Spleen (tissue), 11 donors: ENCODE measurements at regions not wholly inside any gene's neighbourhood (a gene's known extent, or its start where the extent isn't known, plus 50 kb on each side); places are given as distances from the start of the nearest gene placed in this dataset.

Source experiments
- DNase-seq: peaks from one replicate; pipeline ENCODE4 v3.0.0-alpha.2; 2020
- H3K27ac ChIP-seq, 8 donors: fragments of 200-600 bp; sonication (generic) in 7 of 8; 1 replicate in 4 of 8; 2 replicates in 4 of 8; pipeline versions ENCODE4 v1.5.0 to v1.8.0; 2016 to 2021; ENCODE audit warnings: inconsistent platforms in 4 of 8, mild to moderate bottlenecking in 4 of 8, moderate library complexity in 1 of 8
- H3K27me3 ChIP-seq, 7 donors: fragments of 200-600 bp; sonication (generic) in 6 of 7; replicated peaks in 1 of 7; 1 replicate in 4 of 7; 2 replicates in 3 of 7; pipeline versions ENCODE4 v1.5.0 to v1.8.0; 2016 to 2021; ENCODE audit warnings: inconsistent platforms in 3 of 7, mild to moderate bottlenecking in 1 of 7
- H3K36me3 ChIP-seq, 6 donors: fragments of 200-600 bp; sonication (generic) in 5 of 6; 1 replicate in 4 of 6; 2 replicates in 2 of 6; pipeline versions ENCODE4 v1.5.0 to v1.8.0; 2016 to 2021; ENCODE audit warnings: inconsistent platforms in 2 of 6
- H3K4me1 ChIP-seq, 6 donors: fragments of 200-600 bp; sonication (generic) in 5 of 6; 1 replicate in 3 of 6; 2 replicates in 3 of 6; pipeline versions ENCODE4 v1.5.0 to v1.8.0; 2016 to 2021; ENCODE audit warnings: inconsistent platforms in 3 of 6
- H3K4me3 ChIP-seq, 8 donors: fragments of 200-600 bp; sonication (generic) in 7 of 8; 1 replicate in 4 of 8; 2 replicates in 4 of 8; pipeline versions ENCODE4 v1.5.0 to v1.8.0; 2016 to 2021; ENCODE audit warnings: inconsistent platforms in 4 of 8, mild to moderate bottlenecking in 4 of 8, moderate library complexity in 2 of 8
- H3K9me3 ChIP-seq, 8 donors: fragments of 200-600 bp; sonication (generic) in 7 of 8; 1 replicate in 4 of 8; 2 replicates in 4 of 8; pipeline versions ENCODE4 v1.5.0 to v1.8.0; 2016 to 2021; ENCODE audit warnings: inconsistent platforms in 4 of 8
- CTCF ChIP-seq, 11 experiments: fragments of 200-600 bp in 7 of 11; fragments of 450-650 bp in 4 of 11; sonication (generic) in 4 of 11; IDR thresholded peaks in 8 of 11; conservative IDR thresholded peaks in 3 of 11; 1 replicate in 7 of 11; 2 replicates in 4 of 11; pipeline versions ENCODE4 v1.4.0 to v1.8.0; 2016 to 2021; ENCODE audit warnings: antibody characterized with exemption in 11 of 11, inconsistent platforms in 4 of 11, mild to moderate bottlenecking in 1 of 11
- POLR2A ChIP-seq, 3 donors: fragments of 450-650 bp; IDR thresholded peaks; one replicate each; pipeline ENCODE4 v1.5.1; 2017; ENCODE audit warnings: antibody characterized with exemption in 3 of 3, mild to moderate bottlenecking in 1 of 3
- POLR2AphosphoS5 ChIP-seq, 3 donors: sonication (generic); formaldehyde crosslinking; IDR thresholded peaks; one replicate each; pipeline ENCODE4 v1.5.1; 2017; ENCODE audit warnings: antibody characterized with exemption in 3 of 3
- WGBS, 5 donors: extraction: QIAGEN DNeasy Blood & Tissue Kit in 3 of 5; methylation state at CpG; one replicate each; pipeline versions ENCODE4 v1.1.5 to v1.1.7; 2013 to 2018; 5-methylcytosine and 5-hydroxymethylcytosine counted together
- intact Hi-C: fragments of 100-400 bp; cut with DNase I; formaldehyde crosslinking; loops from one replicate; pipeline ENCODE4 v1.15.0; 2023; ENCODE audit warnings: low total_unique reads
- donor health status: healthy with polysubstance abuse.
- donor health status: DM: no; HTN: no; CAD: no; lungs with moderate emphysema.
- donor health status: DM: no; HTN: no; CAD: no.
- donor health status: Bipolar disorder and iron deficiency.
- donor health status: healthy.
- donor health status: DM: no; HTN: no; CAD: no.
- donor health status: DM: yes; HTN: yes; CAD: no.

DNA sequence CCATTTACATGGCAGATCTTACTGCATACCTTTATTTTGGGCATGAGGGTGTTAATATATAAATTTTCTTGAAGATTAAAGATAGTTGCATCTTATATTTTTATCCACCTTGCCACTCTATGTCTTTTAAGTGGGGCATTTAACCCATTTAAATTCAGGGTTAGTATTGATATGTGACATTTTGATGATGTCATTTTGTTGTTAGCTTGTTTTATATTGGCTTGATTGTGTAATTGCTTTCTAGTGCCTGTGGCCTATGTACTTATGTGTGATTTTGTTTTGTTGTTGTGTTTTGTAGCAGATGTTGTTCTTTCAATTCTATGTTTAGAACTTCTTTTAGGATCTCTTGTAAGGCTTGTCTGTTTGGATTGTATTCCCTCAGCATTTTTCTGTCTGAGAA, 939.9 kb upstream of the CDH9 start:
- TF ChIP-seq POLR2AphosphoS5 (IDR thresholded peaks at IDR 0.05) (no peak), CTCF (IDR thresholded peaks at IDR 0.05 in 8 of 11, conservative IDR thresholded peaks at IDR 0.05 in 3 of 11) (no peak), POLR2A (IDR thresholded peaks at IDR 0.05) (no peak)
- no peaks in the 10 kb centered on the region for H3K27me3 ChIP-seq
- intact Hi-C loops, result no loop called here
- no peak overlapping the region for H3K4me3 ChIP-seq
- no peak for DNase-seq
- H3K36me3 ChIP-seq, result no peaks in the 10 kb centered on the region
- no peaks in the 10 kb centered on the region for H3K4me1 ChIP-seq
- H3K27ac ChIP-seq, result no peak overlapping the region
- H3K9me3 ChIP-seq, result peaks cover 0 to 40% (median 18%) of the 10 kb centered on the region in 8 donors

DNA sequence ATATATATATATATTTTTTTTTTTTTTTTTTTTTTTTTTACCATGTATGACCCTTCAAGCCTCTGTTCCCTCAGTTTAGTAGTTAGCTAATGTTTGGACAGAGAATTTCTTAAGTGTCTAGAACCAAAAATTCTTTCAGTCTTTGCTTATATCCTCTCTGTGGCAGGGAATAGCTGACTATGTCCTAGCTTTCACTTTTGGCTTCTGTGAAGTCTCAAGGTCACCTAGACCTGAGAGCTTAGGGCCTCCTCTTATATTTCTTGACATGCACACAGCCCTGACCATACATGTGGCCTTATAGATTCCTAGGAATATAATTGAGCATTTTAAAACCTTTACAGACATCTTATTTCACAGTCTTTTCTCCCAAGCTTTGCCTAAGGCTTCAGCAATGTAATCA, 930.8 kb upstream of the CDH9 start:
- H3K4me3 ChIP-seq, result no peak overlapping the region
- DNase-seq, result no peak
- no peaks in the 10 kb centered on the region for H3K4me1 ChIP-seq
- TF ChIP-seq POLR2A (IDR thresholded peaks at IDR 0.05) (no peak), CTCF (IDR thresholded peaks at IDR 0.05 in 8 of 11, conservative IDR thresholded peaks at IDR 0.05 in 3 of 11) (no peak), POLR2AphosphoS5 (IDR thresholded peaks at IDR 0.05) (no peak)
- no peaks in the 10 kb centered on the region for H3K27me3 ChIP-seq
- intact Hi-C loops, result no loop called here
- no peak overlapping the region for H3K27ac ChIP-seq
- H3K9me3 ChIP-seq, result peaks cover 0 to 60% (median 31%) of the 10 kb centered on the region in 8 donors
- H3K36me3 ChIP-seq, result no peaks in the 10 kb centered on the region

GRCh38 chr5:27963050-27963783, 924.8 kb upstream of the CDH9 start:
- H3K36me3 ChIP-seq, result no peaks in the 10 kb centered on the region
- H3K27ac ChIP-seq, result no peak overlapping the region
- TF ChIP-seq POLR2AphosphoS5 (IDR thresholded peaks at IDR 0.05) (no peak), CTCF (IDR thresholded peaks at IDR 0.05 in 8 of 11, conservative IDR thresholded peaks at IDR 0.05 in 3 of 11) (no peak), POLR2A (IDR thresholded peaks at IDR 0.05) (no peak)
- DNase-seq, result peak; percentile 56
- intact Hi-C loops, result no loop called here
- peaks cover 0 to 81% (median 55%) of the 10 kb centered on the region in 8 donors for H3K9me3 ChIP-seq
- WGBS, 5 donors, result 86 to 91% (median 90%) methylated on average over 5 to 7 of the region's 7 CpGs
- no peaks in the 10 kb centered on the region for H3K27me3 ChIP-seq
- no peak overlapping the region for H3K4me3 ChIP-seq
- no peaks in the 10 kb centered on the region for H3K4me1 ChIP-seq

DNA sequence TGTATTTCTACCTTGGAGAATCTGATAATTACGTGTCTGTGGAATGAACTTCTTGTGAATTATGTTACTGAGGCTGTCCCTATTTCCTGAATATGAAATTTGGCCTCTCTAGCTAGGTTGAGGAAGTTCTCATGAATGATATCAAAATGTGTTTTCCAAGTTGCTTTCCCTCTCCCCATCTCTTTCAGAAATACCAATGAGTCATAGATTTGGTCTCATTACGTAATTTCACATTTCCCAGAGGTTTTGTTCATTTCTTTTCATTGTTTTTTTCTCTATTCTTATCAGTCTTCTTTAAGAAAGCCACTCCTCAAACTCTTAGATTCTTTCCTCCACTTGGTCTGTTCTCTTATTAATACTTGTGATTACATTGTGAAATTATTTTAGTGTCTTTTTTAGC, 923.8 kb upstream of the CDH9 start:
- H3K27ac ChIP-seq, result no peak overlapping the region
- no peak for DNase-seq
- intact Hi-C loops, result no loop called here
- no peaks in the 10 kb centered on the region for H3K36me3 ChIP-seq
- TF ChIP-seq POLR2A (IDR thresholded peaks at IDR 0.05) (no peak), CTCF (IDR thresholded peaks at IDR 0.05 in 8 of 11, conservative IDR thresholded peaks at IDR 0.05 in 3 of 11) (no peak), POLR2AphosphoS5 (IDR thresholded peaks at IDR 0.05) (no peak)
- no peaks in the 10 kb centered on the region for H3K4me1 ChIP-seq
- H3K4me3 ChIP-seq, result no peak overlapping the region
- no peaks in the 10 kb centered on the region for H3K27me3 ChIP-seq
- H3K9me3 ChIP-seq, result peaks cover 0 to 81% (median 65%) of the 10 kb centered on the region in 8 donors
- WGBS, 5 donors, result 32 to 57% (median 41%) methylated on average over 2 of the region's 2 CpGs
